ENCODE measurements at regions not wholly inside any gene's neighbourhood (a gene's known extent, or its start where the extent isn't known, plus 50 kb on each side); places are given as distances from the start of the nearest gene placed in this dataset.

- no peaks in the 10 kb centered on the region for H3K79me2 ChIP-seq (ENCODE audit: insufficient read depth, low read length)
- H3K4me3 ChIP-seq (ENCODE audit: low read length, poor library complexity, severe bottlenecking) = no peak overlapping the region
- no peak overlapping the region for H2AFZ ChIP-seq (ENCODE audit: low read length)
- TF ChIP-seq CTCF (conservative IDR thresholded peaks at IDR 0.05; ENCODE audit: low read length) (no peak), EZH2phosphoT487 (IDR thresholded peaks at IDR 0.05; ENCODE audit: borderline replicate concordance) (no peak)
- H3K4me1 ChIP-seq (ENCODE audit: insufficient read depth, low read length, poor library complexity, severe bottlenecking) = no peaks in the 10 kb centered on the region
- no peaks in the 10 kb centered on the region for H3K27me3 ChIP-seq (ENCODE audit: insufficient read depth, low read length, poor library complexity, severe bottlenecking)
- no peak overlapping the region for H3K9ac ChIP-seq (ENCODE audit: low read depth, low read length, poor library complexity, severe bottlenecking)
- H3F3A ChIP-seq (ENCODE audit: low read depth) = no peaks in the 10 kb centered on the region
- no peak overlapping the region for H3K4me2 ChIP-seq (ENCODE audit: low read depth, low read length, poor library complexity, severe bottlenecking)
- H4K20me1 ChIP-seq (ENCODE audit: insufficient read depth, low read length, poor library complexity, severe bottlenecking) = no peaks in the 10 kb centered on the region
- no peaks in the 10 kb centered on the region for H3K9me2 ChIP-seq (replicated peaks; ENCODE audit: low read depth, low read length)
- H3K36me3 ChIP-seq (ENCODE audit: insufficient read depth, low read length) = no peaks in the 10 kb centered on the region
- no peaks in the 10 kb centered on the region for H3K9me3 ChIP-seq (ENCODE audit: insufficient read depth, low read depth, low read length)
Measured at GRCh38 chr16:22726868-22727267, 87.1 kb upstream of the HS3ST2 start.

- no peaks in the 10 kb centered on the region for H3K9me3 ChIP-seq (ENCODE audit: insufficient read depth, low read depth, low read length)
- no peaks in the 10 kb centered on the region for H3K36me3 ChIP-seq (ENCODE audit: insufficient read depth, low read length)
- no peak overlapping the region for H3K9ac ChIP-seq (ENCODE audit: low read depth, low read length, poor library complexity, severe bottlenecking)
Measured at GRCh38 chr16:22727285-22728166, 86.4 kb upstream of the HS3ST2 start.

GRCh38 chr16:22728167-22728836 lies 85.7 kb upstream of the HS3ST2 start:
- H3K4me3 ChIP-seq (ENCODE audit: low read length, poor library complexity, severe bottlenecking) = no peak overlapping the region
- no peaks in the 10 kb centered on the region for H3K9me2 ChIP-seq (replicated peaks; ENCODE audit: low read depth, low read length)
- no peaks in the 10 kb centered on the region for H3K79me2 ChIP-seq (ENCODE audit: insufficient read depth, low read length)
- H3F3A ChIP-seq (ENCODE audit: low read depth) = no peaks in the 10 kb centered on the region
- no peak overlapping the region for H3K4me2 ChIP-seq (ENCODE audit: low read depth, low read length, poor library complexity, severe bottlenecking)
- no peak overlapping the region for H3K9ac ChIP-seq (ENCODE audit: low read depth, low read length, poor library complexity, severe bottlenecking)
- H2AFZ ChIP-seq (ENCODE audit: low read length) = no peak overlapping the region
- no peaks in the 10 kb centered on the region for H3K9me3 ChIP-seq (ENCODE audit: insufficient read depth, low read depth, low read length)
- no peaks in the 10 kb centered on the region for H4K20me1 ChIP-seq (ENCODE audit: insufficient read depth, low read length, poor library complexity, severe bottlenecking)
- no peaks in the 10 kb centered on the region for H3K27me3 ChIP-seq (ENCODE audit: insufficient read depth, low read length, poor library complexity, severe bottlenecking)
- TF ChIP-seq EZH2phosphoT487 (IDR thresholded peaks at IDR 0.05; ENCODE audit: borderline replicate concordance) (no peak), CTCF (conservative IDR thresholded peaks at IDR 0.05; ENCODE audit: low read length) (no peak)
- H3K4me1 ChIP-seq (ENCODE audit: insufficient read depth, low read length, poor library complexity, severe bottlenecking) = no peaks in the 10 kb centered on the region
- no peaks in the 10 kb centered on the region for H3K36me3 ChIP-seq (ENCODE audit: insufficient read depth, low read length)

More at GRCh38 chr16:22727285-22728166, 86.4 kb upstream of the HS3ST2 start:
- no peaks in the 10 kb centered on the region for H3K4me1 ChIP-seq (ENCODE audit: insufficient read depth, low read length, poor library complexity, severe bottlenecking)
- H3K4me3 ChIP-seq (ENCODE audit: low read length, poor library complexity, severe bottlenecking) = no peak overlapping the region
- H3K4me2 ChIP-seq (ENCODE audit: low read depth, low read length, poor library complexity, severe bottlenecking) = no peak overlapping the region
- no peaks in the 10 kb centered on the region for H4K20me1 ChIP-seq (ENCODE audit: insufficient read depth, low read length, poor library complexity, severe bottlenecking)
- no peaks in the 10 kb centered on the region for H3F3A ChIP-seq (ENCODE audit: low read depth)
- no peaks in the 10 kb centered on the region for H3K79me2 ChIP-seq (ENCODE audit: insufficient read depth, low read length)
- no peaks in the 10 kb centered on the region for H3K27me3 ChIP-seq (ENCODE audit: insufficient read depth, low read length, poor library complexity, severe bottlenecking)
- H3K9me2 ChIP-seq (replicated peaks; ENCODE audit: low read depth, low read length) = no peaks in the 10 kb centered on the region
- no peak overlapping the region for H2AFZ ChIP-seq (ENCODE audit: low read length)
- no peak for TF ChIP-seq EZH2phosphoT487 (IDR thresholded peaks at IDR 0.05; ENCODE audit: borderline replicate concordance)
- no peak for TF ChIP-seq CTCF (conservative IDR thresholded peaks at IDR 0.05; ENCODE audit: low read length)

All from Loucy (cell line).